Liver (tissue), 8 donors: ENCODE measurements at regions not wholly inside any gene's neighbourhood (a gene's known extent, or its start where the extent isn't known, plus 50 kb on each side); places are given as distances from the start of the nearest gene placed in this dataset.

Source experiments
- DNase-seq: peaks from one replicate; pipeline ENCODE4 v3.0.0-alpha.2; 2017; ENCODE audit warnings: low spot score
- H3K27ac ChIP-seq, 2 donors: one replicate each; pipeline ENCODE4 v1.7.0; 2013; ENCODE audit warnings: inconsistent platforms in 2 of 2, low read length in 2 of 2, control low read depth in 1 of 2, low read depth in 1 of 2, mild to moderate bottlenecking in 1 of 2
- H3K27me3 ChIP-seq, 4 donors: one replicate each; pipeline versions ENCODE4 v1.6.1 to v1.7.0; 2013; ENCODE audit warnings: low read length in 3 of 4, inconsistent platforms in 1 of 4, mild to moderate bottlenecking in 1 of 4, moderate library complexity in 1 of 4; ENCODE audit not compliant: control insufficient read depth in 4 of 4, insufficient read depth in 4 of 4
- H3K36me3 ChIP-seq, 4 donors: one replicate each; pipeline versions ENCODE4 v1.6.1 to v1.7.0; 2013; ENCODE audit warnings: low read length in 3 of 4, mild to moderate bottlenecking in 3 of 4, low read depth in 1 of 4, moderate library complexity in 1 of 4; ENCODE audit not compliant: control insufficient read depth in 4 of 4, insufficient read depth in 3 of 4
- H3K4me1 ChIP-seq, 4 donors: one replicate each; pipeline versions ENCODE4 v1.6.1 to v1.7.0; 2013; ENCODE audit warnings: low read length in 3 of 4, mild to moderate bottlenecking in 3 of 4, moderate library complexity in 1 of 4; ENCODE audit not compliant: control insufficient read depth in 4 of 4, insufficient read depth in 4 of 4
- H3K4me3 ChIP-seq, 3 donors: one replicate each; pipeline versions ENCODE4 v1.6.1 to v1.7.0; 2013; ENCODE audit warnings: low read length in 3 of 3, control low read depth in 1 of 3, low read depth in 1 of 3, mild to moderate bottlenecking in 1 of 3
- H3K9ac ChIP-seq, 2 donors: one replicate each; pipeline ENCODE4 v1.7.0; 2013; ENCODE audit warnings: low read length in 2 of 2, mild to moderate bottlenecking in 2 of 2, moderate library complexity in 2 of 2, control low read depth in 1 of 2, low read depth in 1 of 2
- H3K9me3 ChIP-seq, 4 donors: one replicate each; pipeline versions ENCODE4 v1.6.1 to v1.7.0; 2013; ENCODE audit warnings: low read length in 3 of 4; ENCODE audit not compliant: control insufficient read depth in 4 of 4
- ATF3 ChIP-seq: IDR thresholded peaks from 2 replicates; pipeline ENCODE4 v1.6.1; 2016; ENCODE audit warnings: antibody characterized with exemption
- EGR1 ChIP-seq, 2 donors: IDR thresholded peaks; 2 replicates each; pipeline ENCODE4 v1.6.1; 2016 to 2018; ENCODE audit warnings: antibody characterized with exemption in 2 of 2, low read depth in 2 of 2
- FOXA1 ChIP-seq: IDR thresholded peaks from 2 replicates; pipeline ENCODE4 v1.6.1; 2016; ENCODE audit warnings: antibody characterized with exemption
- FOXA2 ChIP-seq: IDR thresholded peaks from 2 replicates; pipeline ENCODE4 v1.6.1; 2016; ENCODE audit warnings: antibody characterized with exemption
- GABPA ChIP-seq, 2 donors: IDR thresholded peaks in 1 of 2; conservative IDR thresholded peaks in 1 of 2; 2 replicates each; pipeline ENCODE4 v1.6.1; 2016; ENCODE audit warnings: antibody characterized with exemption in 2 of 2, mild to moderate bottlenecking in 1 of 2, moderate library complexity in 1 of 2
- HNF4A ChIP-seq, 2 donors: conservative IDR thresholded peaks; 2 replicates each; pipeline ENCODE4 v1.6.1; 2016; ENCODE audit warnings: antibody characterized with exemption in 2 of 2, mild to moderate bottlenecking in 2 of 2
- HNF4G ChIP-seq: IDR thresholded peaks from 2 replicates; pipeline ENCODE4 v1.6.1; 2016; ENCODE audit warnings: antibody characterized with exemption
- JUND ChIP-seq, 2 donors: IDR thresholded peaks; 2 replicates each; pipeline ENCODE4 v1.6.1; 2016; ENCODE audit warnings: antibody characterized with exemption in 2 of 2
- NR2F2 ChIP-seq: IDR thresholded peaks from 2 replicates; pipeline ENCODE4 v1.6.1; 2016; ENCODE audit warnings: antibody characterized with exemption
- RAD21 ChIP-seq, 2 donors: IDR thresholded peaks; 2 replicates each; pipeline ENCODE4 v1.6.1; 2016; ENCODE audit warnings: antibody characterized with exemption in 2 of 2, mild to moderate bottlenecking in 2 of 2
- RXRA ChIP-seq, 2 donors: IDR thresholded peaks; 2 replicates each; pipeline ENCODE4 v1.6.1; 2017 to 2018; ENCODE audit warnings: antibody characterized with exemption in 2 of 2, mild to moderate bottlenecking in 1 of 2
- SP1 ChIP-seq: IDR thresholded peaks from 2 replicates; pipeline ENCODE4 v1.6.1; 2018; ENCODE audit warnings: antibody characterized with exemption, mild to moderate bottlenecking
- YY1 ChIP-seq: IDR thresholded peaks from 2 replicates; pipeline ENCODE4 v1.6.1; 2016; ENCODE audit warnings: antibody characterized with exemption, mild to moderate bottlenecking
- ZBTB33 ChIP-seq: IDR thresholded peaks from 2 replicates; pipeline ENCODE4 v1.6.1; 2016; ENCODE audit warnings: antibody characterized with exemption
- WGBS: extraction: QIAGEN DNeasy Blood & Tissue Kit; methylation state at CpG from one replicate; pipeline ENCODE4 v1.1.7; 2013; 5-methylcytosine and 5-hydroxymethylcytosine counted together
- TF ChIP-seq, protein P1 (sequence below): IDR thresholded peaks from 2 replicates; pipeline ENCODE4 v1.6.1; 2016; ENCODE audit warnings: antibody characterized with exemption
- TF ChIP-seq, protein P2 (sequence below): IDR thresholded peaks from 2 replicates; pipeline ENCODE4 v1.6.1; 2016; ENCODE audit warnings: antibody characterized with exemption, mild to moderate bottlenecking
- TF ChIP-seq, protein P3 (sequence below): fragments of 150-350 bp; IDR thresholded peaks from 2 replicates; pipeline ENCODE4 v1.5.1; 2017; ENCODE audit warnings: improper control_type of control experiment, low read depth, low read length; ENCODE audit not compliant: missing input control
- donor health status: healthy.
- donor health status: healthy.
- donor health status: healthy.
- donor health status: healthy.
- donor health status: healthy.

DNA sequence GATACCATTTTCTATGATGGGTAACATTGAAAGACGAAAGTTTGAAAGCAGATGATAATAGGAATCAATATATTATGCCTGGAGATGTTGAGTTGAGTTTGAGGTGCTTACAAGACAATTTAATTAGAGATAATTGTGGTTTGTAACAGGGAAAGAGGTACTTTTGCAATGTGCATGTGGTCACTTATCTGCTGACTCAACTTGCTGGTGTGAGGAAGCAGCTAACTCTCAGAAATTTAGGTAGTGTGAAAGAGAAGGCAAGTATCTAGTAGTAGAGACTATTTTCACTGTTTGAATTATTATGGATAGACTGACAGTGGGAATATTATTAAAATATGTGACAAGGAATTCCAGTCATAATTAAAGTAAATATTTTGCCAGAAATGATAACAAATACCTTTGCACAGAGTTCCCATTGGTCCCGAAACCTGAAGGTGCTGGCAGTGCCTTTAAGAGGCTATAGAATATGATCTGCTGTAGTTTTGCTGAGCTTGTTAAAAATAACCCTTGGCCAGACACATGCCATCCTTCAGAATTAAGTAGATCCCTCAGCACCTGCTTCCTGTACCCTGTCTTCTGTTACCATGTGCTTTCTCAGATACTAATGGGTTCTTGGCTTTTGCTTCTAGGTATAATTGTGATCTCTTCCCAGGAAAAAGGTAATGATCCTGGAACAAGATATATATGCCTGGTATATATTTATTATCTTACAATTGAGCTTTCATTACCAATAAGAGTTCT, 315.9 kb downstream of the BCHE start (continued):
- no peak for TF ChIP-seq RXRA (IDR thresholded peaks at IDR 0.05)
- TF ChIP-seq, protein P1, sequence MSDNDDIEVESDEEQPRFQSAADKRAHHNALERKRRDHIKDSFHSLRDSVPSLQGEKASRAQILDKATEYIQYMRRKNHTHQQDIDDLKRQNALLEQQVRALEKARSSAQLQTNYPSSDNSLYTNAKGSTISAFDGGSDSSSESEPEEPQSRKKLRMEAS = no peak
- TF ChIP-seq HNF4G = no peak

GRCh38 chr3:165519687-165520086, 317.5 kb downstream of the BCHE start:
- Histone ChIP-seq H3K4me1 (no peaks in the 10 kb centered on the region), H3K9me3 (no peaks in the 10 kb centered on the region), H3K27me3 (no peaks in the 10 kb centered on the region), H3K4me3 (no peak overlapping the region), H3K9ac (no peak overlapping the region), H3K27ac (no peak overlapping the region), H3K36me3 (no peaks in the 10 kb centered on the region)
- no peak for DNase-seq
- 90% methylated on average over 4 of the region's 4 CpGs for WGBS
- TF ChIP-seq, protein P2, sequence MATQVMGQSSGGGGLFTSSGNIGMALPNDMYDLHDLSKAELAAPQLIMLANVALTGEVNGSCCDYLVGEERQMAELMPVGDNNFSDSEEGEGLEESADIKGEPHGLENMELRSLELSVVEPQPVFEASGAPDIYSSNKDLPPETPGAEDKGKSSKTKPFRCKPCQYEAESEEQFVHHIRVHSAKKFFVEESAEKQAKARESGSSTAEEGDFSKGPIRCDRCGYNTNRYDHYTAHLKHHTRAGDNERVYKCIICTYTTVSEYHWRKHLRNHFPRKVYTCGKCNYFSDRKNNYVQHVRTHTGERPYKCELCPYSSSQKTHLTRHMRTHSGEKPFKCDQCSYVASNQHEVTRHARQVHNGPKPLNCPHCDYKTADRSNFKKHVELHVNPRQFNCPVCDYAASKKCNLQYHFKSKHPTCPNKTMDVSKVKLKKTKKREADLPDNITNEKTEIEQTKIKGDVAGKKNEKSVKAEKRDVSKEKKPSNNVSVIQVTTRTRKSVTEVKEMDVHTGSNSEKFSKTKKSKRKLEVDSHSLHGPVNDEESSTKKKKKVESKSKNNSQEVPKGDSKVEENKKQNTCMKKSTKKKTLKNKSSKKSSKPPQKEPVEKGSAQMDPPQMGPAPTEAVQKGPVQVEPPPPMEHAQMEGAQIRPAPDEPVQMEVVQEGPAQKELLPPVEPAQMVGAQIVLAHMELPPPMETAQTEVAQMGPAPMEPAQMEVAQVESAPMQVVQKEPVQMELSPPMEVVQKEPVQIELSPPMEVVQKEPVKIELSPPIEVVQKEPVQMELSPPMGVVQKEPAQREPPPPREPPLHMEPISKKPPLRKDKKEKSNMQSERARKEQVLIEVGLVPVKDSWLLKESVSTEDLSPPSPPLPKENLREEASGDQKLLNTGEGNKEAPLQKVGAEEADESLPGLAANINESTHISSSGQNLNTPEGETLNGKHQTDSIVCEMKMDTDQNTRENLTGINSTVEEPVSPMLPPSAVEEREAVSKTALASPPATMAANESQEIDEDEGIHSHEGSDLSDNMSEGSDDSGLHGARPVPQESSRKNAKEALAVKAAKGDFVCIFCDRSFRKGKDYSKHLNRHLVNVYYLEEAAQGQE = no peak
- TF ChIP-seq JUND (IDR thresholded peaks at IDR 0.05) (no peak), FOXA2 (no peak), FOXA1 (no peak), HNF4G (no peak), ATF3 (no peak), GABPA (IDR thresholded peaks at IDR 0.05 in 1 of 2, conservative IDR thresholded peaks at IDR 0.05 in 1 of 2) (no peak), EGR1 (IDR thresholded peaks at IDR 0.05; ENCODE audit: low read depth in 2 of 2) (no peak), RAD21 (IDR thresholded peaks at IDR 0.05) (no peak), YY1 (no peak)
- TF ChIP-seq, protein P3, sequence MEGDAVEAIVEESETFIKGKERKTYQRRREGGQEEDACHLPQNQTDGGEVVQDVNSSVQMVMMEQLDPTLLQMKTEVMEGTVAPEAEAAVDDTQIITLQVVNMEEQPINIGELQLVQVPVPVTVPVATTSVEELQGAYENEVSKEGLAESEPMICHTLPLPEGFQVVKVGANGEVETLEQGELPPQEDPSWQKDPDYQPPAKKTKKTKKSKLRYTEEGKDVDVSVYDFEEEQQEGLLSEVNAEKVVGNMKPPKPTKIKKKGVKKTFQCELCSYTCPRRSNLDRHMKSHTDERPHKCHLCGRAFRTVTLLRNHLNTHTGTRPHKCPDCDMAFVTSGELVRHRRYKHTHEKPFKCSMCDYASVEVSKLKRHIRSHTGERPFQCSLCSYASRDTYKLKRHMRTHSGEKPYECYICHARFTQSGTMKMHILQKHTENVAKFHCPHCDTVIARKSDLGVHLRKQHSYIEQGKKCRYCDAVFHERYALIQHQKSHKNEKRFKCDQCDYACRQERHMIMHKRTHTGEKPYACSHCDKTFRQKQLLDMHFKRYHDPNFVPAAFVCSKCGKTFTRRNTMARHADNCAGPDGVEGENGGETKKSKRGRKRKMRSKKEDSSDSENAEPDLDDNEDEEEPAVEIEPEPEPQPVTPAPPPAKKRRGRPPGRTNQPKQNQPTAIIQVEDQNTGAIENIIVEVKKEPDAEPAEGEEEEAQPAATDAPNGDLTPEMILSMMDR = no peak

DNA sequence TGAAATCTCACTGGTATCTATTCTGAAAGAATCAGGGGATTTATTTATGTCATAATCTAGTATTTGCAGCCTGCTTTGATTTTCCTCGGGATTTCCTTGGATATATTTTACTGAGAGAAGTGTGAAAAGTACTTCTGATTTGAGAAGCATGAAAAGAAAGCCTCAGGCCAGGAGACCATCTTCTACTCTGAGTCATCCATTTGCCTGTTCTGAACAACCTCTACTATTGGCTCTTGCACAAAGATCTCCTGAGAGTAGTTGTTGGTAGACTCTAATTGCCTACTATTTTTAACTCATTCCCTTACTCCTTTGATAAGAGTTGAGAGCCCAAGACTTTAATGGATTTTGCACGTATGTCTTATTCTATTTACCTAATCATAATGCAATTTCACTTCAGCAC, 318.9 kb downstream of the BCHE start:
- WGBS = 77% methylated on average over 2 of the region's 2 CpGs
- Histone ChIP-seq H3K4me3 (no peak overlapping the region), H3K4me1 (no peaks in the 10 kb centered on the region)
- TF ChIP-seq FOXA1 (no peak), SP1 (no peak), JUND (IDR thresholded peaks at IDR 0.05) (no peak), ZBTB33 (no peak), GABPA (IDR thresholded peaks at IDR 0.05 in 1 of 2, conservative IDR thresholded peaks at IDR 0.05 in 1 of 2) (no peak), HNF4A (conservative IDR thresholded peaks at IDR 0.05) (no peak), HNF4G (no peak), EGR1 (IDR thresholded peaks at IDR 0.05; ENCODE audit: low read depth in 2 of 2) (no peak), NR2F2 (no peak)
- TF ChIP-seq, protein P2 = no peak

More for the DNA sequence above, 318.9 kb downstream of the BCHE start:
- H3K36me3 ChIP-seq = no peaks in the 10 kb centered on the region
- no peaks in the 10 kb centered on the region for H3K9me3 ChIP-seq
- no peak for DNase-seq
- no peaks in the 10 kb centered on the region for H3K27me3 ChIP-seq
- H3K9ac ChIP-seq = no peak overlapping the region
- no peak overlapping the region for H3K27ac ChIP-seq
